NCI-H446 (cell line): ENCODE measurements at regions not wholly inside any gene's neighbourhood (a gene's known extent, or its start where the extent isn't known, plus 50 kb on each side); places are given as distances from the start of the nearest gene placed in this dataset.
"Not testable (repeated sequence)": the region's sequence is repeated elsewhere in the genome, so short reads cannot be mapped to it uniquely, and the experiment has no call there.

Experiments
- DNase-seq, 2 experiments: peaks; one replicate each; lab custom pipeline; 2025; lab: John Stamatoyannopoulos, UW

DNA sequence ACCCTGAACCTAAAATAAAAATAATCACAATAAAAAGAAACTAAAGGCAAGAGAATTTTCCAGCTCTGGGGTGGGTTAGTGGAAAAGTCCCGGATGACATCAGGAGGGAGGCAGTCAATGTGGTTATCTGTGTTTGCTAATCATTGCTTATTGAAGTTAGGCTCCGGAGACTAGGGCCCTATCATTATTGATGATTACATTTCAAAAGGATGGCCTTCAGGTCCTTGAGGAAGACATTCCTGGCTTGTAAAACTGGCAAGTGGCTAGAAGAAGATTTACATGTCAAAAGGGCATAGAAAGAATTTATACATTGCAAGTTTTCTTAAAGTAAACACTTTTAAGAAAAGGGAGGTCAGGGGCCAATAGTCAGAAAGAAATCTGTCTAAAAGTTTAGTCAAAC is 123.4 kb downstream of the POSTN start:
- DNase-seq = no peak

DNA sequence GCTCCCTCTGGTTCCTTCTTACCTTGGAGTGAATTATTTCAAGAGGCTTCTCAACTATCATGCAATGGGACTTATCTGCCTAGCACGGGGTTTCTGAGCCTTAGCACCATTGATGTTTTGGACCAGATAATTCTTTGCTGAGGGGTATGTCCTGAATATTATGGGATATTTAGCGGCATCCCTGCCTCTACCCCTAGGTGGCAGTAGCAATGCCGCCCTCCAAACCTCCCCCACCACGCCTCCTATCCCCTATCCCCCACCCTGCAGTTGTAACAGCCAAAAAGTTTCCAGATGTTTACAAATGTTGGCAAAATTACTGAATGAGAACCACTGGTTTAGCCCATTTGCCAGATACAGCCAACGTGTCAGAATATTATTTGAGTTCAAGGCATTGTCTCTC is 125.5 kb downstream of the POSTN start:
- DNase-seq = no peak

DNA sequence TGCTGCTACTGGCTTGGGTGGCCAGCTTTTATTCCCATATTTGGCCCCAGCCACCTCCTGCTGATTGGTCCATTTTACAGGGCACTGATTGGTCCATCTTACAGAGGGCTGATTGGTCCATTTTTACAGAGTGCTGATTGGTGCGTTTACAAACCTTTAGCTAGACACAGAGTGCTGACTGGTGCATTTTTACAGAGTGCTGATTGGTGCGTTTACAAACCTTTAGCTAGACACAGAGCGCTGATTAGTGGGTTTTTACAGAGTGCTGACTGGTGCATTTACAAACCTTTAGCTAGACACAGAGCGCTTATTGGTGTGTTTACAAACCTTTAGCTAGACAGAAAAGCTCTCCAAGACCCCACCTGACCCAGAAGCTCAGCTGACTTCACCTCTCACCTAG is 126.3 kb downstream of the POSTN start:
- DNase-seq = not testable (repeated sequence)

DNA sequence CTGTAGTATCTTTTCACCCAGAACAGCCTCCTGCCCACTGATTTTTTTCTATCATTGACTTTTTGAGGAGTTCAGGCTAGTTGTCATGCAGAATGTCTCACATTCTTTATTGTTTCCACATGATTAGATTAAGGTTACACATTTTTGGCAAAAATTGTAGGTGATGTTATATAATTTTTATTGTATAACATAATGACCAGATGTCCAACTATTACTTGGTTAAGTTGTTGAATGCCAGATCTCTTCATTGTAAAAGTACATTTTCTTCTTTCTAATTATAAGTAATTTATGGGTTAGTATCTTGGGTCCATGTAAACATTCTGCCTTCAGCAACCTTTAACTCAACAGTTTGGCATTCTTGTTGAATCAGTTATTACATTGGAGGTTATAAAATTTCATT is 138.4 kb downstream of the POSTN start:
- DNase-seq = no peak

DNA sequence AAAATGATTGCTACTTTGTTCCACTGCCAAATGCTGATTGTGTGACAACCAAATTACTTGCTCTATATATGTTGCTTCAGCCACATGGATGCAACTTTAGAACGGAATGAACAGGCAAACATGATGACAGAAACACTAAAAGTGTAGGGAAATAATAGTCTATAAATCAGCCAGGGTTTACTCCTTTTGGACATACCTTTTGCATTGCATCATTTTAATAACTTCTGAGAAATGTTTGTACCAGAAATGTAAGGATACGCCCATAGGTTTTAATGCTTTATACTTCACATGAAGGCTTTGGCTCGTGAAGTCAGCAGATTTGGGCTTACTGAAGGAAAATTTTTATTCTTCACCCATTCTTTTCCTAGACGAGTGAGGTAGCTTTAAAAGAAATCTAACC is 141.0 kb downstream of the POSTN start:
- no peak for DNase-seq

DNA sequence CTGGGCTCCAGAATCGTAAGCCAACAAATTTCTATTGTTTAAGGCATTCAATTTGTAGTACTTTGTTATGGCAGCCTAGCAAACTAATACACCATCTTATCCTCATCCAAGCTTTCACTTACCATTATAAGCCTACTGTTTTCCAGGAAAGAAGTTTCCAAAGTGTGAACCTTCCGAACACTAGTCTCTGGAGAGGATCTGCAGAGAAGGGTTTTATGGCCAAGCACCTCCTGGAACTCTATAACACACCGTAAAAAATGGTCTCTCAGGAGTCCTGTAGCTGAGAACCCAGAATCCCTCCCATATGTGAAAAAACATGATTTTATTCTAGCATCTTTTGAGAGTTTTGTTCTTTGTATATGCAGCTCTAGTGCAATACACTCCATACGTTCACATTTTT is 142.1 kb downstream of the POSTN start:
- no peak for DNase-seq

DNA sequence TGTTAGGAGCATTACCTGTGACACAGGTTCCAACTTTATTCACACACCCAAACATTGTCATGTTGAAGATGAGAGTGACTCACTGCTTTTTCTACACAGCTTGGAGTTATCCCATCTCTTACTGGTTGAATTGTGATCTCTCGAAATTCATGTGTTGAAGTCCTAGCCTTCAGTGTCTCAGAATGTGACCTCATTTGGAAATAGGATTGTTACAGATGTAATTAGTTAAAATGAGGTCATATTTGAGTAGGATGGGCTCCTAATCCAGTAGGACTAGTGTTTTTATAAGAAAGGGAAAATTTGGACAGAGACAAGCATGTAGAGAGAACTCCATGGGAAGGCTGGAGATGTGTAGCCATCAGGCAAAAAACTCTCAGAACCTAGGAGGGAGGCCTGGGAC is 142.5 kb downstream of the POSTN start:
- no peak for DNase-seq

DNA sequence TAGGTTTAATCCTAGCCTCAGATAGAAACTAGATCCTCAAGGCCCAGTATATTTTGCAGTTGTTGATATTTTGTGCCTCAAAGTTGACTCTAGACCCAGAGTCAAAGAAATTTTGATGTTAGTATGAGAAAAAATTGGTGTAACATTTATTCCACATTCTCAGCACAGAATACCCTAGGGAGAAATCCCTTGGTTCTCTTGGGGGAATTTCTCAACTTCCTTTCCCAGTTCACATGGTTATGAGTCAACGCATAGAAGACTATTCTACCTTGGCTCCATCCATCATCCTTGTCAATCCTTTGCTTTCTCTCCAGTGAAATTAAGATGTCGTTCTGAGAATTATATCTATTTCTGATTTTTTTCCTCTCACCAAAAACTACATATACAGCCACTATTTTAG is 145.3 kb downstream of the POSTN start:
- DNase-seq = no peak

DNA sequence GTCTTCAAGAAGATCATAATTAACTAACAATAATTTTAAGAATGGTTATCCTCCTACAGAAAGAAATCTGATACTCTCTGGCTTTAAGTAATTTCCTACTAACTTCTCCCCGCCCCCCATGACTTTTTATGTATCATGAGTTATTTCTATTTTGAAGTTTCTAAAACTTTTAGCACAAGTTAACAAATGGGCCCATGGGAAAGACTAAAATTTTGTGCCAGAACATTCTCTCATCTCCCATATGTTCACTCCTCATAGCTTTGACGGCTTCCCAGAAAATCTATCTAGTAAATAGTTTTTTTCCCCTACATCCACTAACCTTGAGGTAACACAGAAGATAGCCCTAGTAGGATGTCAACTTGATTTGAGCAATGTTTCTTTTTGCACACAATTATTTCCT is 148.3 kb downstream of the POSTN start:
- no peak for DNase-seq

DNA sequence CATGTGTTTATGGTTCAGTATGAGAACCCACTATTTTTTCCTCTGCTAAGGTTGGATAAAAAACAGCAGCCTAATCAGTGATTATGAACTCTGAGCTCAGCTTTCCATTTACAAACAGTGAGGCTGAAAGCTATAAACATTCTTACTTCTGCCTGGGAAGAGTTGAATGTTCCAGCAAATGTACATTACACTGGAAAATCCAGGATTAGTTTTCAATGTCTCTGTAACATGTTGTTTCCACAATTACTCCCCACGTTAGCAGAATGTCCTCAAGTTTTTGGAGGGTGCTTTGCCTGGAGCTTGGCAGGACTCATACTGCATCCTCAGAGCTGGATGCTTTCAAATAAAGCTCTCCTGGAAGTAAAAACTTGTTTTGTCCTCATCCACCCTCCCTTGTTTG is 150.4 kb downstream of the POSTN start:
- no peak for DNase-seq

DNA sequence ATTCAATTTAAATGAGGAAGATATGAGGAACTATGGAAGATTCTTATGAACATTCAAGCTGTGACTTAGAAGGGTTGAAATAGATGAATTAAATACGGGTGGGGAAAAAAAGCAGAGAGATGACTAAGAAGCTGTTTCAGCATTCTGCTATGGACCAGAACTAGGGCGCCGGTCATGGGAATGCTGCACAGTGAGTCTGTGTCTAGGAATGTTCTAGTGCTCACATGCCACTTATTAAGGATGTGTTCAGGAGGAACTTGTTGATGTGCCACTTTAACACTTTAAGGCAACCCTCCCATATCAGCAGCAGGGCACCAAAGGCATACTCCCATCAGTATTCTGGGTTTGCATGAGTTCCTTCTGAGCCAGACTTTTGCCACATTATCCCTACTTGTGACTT is 152.1 kb downstream of the POSTN start:
- DNase-seq = no peak

DNA sequence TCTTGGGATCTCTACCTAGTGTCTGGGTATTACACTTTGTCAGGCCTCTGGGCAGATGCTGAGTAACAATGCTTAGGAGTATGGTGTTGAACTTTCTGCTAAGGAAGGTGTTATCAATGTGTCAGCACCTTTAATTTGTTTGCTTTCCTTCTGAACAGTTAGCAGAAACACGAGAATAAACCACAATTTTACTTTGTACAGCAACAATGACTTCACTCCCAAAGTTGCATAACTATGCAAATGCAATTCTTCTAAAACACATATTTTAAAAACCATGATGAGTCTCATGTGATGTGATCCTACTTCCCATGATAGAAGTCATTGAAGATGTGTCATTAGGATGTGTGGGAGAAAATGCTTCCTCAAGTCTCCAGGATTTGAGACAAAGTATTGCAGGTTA is 155.0 kb downstream of the POSTN start:
- no peak for DNase-seq

DNA sequence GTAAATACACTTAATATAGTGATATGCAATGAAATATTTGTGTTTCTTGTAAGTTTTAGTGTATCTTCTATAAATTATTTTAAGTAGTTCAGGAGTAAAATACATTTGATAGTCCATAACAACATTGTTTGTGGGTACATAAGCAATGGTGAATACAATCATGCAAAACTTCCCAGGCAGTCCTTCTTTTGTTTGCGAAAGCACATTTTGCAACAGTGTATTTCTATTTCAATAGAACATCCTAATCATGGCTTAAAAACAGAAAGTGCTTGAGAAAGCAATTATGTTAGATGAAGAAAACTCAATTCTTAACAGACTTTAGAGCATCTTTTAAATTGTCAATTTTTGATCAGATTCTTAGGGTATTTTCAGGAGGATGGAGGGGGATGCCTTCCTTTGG is 155.6 kb downstream of the POSTN start:
- no peak for DNase-seq

DNA sequence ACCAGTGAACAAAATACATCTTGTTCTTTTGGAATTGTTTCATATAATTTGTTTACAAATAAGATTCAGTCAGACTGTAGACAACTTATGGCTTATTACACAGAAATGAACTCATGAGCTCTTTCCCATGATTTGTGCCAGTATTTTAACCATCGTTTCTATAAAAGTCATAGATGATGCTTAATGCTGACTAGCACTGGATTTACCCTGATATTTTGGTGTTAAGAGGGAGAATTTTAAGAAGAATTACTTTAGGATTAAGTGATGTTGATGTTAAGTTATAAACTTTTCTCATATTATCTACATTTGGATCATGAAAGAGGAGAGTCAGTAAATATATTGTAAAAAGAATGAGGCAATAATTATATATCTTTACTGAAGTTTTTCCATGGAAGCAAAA is 162.7 kb downstream of the POSTN start:
- no peak for DNase-seq

DNA sequence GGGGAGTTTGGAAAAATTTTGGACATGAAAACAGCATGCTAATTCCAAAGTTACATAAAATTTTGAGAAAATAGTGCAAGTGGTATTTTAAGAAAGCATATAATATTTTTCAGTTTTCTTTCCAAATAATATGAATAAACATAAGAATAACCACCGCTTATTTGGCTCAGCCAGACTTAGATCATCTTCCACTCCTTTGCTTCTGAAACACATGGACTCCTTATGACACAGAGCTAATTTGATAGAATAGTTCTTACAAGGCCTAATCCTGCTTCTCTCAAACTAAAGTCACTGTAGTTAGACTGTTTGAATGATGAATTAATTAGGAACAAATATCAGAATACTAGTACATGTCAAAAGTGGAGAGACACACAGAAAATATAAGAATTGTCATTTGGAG is 165.5 kb downstream of the POSTN start:
- DNase-seq = no peak

DNA sequence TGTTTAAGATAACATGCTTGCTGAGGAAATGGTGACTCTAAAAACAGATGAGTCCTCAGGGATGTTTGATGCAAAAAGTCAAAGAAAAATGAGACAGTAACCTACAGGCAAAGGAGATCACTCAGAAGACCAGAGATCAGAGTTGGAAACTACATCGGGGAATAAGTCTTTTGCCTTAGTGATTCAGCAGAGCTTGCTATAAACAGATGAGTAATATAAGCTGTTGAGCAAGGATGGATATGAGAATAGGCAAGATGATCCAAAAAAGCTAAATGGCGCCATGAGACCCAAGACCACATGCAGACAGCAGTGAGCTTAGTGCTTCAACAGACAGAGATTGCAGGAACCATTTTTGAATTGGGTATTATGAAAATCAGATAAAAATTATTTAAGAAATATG is 168.6 kb downstream of the POSTN start:
- no peak for DNase-seq

DNA sequence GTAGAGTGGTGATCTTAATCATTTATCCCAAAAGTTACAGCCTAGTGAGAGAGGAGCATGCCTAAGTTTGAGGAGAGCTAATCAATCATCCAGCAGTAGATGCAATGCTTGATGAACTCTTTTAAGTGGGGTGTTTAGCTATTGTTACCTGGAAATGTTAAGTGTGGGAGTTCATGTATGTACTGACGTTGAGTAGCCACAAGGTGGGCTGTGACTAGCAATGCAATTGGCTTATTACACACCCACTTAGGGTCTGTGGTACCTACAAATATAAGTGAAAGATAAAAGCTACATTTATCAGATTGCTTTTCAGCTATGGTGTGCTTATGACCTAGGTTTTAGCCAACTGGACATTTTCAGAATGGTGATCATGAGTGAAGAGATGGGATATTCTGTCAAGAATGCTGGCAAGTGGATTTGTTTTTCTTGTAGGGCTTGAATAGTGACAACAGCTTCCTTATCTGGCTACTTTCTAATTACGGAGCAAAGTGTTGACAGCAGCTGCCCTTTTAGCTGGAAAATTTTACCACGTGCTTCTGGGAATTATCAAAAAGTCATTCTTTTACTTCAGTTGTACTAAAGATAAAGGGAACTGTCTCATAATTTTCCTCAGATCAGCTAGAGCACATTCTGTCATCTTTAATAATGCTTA is 170.6 kb downstream of the POSTN start:
- DNase-seq = no peak

DNA sequence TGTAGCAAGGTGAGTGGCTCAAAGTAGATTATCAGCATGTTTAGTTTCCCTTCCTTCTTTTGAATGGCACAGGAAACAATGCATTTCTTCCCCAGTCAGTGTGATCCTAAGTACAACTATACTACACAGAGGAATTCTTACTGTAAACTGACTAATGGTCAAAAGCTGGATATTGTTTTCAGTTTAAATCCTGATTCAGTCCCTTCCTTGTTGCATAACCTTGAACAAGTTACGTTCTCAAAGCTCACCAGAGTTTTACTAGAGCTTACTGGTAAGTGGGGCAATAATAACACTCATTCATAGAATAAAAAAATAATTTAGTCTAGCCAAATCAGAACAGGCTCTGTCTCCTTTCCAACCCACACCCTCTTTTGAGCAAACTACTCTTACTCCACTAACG is 180.1 kb downstream of the POSTN start:
- no peak for DNase-seq

DNA sequence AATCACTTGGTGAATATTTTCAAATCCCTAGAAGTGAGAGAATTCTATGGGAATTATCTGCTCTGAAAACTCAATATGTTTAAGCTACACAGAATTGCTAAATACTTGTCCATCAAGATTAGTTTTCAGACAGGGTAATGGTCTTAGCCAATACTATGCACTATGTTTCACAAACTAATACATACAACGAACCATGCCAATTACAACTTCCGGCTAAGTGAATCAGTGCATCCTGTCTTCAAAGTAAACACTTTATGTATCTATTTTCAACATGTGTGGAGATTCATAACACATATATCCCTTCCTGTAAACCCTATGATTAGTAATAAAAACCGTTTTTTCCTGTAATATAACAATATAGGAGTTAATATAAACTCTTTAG is 181.5 kb downstream of the POSTN start:
- DNase-seq = no peak

DNA sequence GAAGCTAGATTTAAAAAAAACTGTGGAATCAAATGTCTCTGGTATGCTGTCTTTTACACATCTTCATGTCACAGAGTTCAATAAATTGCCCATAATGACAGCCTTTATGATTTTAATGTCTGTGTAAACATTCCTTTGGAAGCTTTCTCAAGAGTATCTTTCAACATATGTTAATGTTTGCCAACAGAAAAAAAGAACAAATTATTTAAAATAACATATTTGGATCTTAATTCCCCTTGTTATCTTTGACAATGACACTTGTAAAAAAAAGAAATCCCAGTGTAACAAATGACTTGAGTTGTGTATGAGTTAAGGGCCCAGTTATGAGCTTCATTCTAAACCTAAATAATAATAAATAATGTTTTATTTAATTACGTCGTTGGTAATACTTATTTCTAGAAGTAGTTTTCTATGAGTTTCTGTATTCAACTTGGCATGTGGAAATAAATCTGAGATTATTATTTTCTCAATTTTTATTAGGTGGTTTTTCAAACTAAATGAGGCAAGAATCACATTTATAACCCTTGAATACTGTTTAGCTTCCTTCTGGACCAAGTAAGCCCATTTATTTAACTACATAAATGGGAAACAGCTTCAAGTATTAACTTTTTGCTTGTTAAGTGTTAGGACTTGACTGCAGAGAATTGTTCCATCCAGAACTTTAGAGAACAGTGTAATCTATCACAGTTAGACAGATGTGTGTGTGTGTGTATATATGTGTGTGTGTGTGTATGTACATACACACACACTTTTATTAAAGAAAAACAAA is 182.1 kb downstream of the POSTN start:
- no peak for DNase-seq

DNA sequence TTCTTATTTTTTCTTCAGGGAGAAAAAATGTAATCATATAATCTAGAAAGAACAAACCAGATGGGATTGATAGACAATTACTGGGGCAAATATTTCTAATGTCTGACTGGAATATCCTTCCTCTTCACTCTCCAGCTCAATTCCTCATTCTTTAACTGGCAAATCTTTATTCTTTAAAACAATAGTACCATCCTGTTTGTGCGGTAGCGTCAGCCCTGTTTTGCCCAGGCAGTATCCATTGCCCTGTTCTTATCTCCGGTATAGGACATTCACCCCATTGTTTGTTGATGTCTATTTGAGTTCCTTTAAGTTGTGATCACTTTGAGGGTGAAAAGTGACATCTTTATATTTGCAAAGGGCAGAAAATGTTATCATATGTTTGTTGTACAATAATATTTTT is 185.4 kb downstream of the POSTN start:
- DNase-seq = no peak

DNA sequence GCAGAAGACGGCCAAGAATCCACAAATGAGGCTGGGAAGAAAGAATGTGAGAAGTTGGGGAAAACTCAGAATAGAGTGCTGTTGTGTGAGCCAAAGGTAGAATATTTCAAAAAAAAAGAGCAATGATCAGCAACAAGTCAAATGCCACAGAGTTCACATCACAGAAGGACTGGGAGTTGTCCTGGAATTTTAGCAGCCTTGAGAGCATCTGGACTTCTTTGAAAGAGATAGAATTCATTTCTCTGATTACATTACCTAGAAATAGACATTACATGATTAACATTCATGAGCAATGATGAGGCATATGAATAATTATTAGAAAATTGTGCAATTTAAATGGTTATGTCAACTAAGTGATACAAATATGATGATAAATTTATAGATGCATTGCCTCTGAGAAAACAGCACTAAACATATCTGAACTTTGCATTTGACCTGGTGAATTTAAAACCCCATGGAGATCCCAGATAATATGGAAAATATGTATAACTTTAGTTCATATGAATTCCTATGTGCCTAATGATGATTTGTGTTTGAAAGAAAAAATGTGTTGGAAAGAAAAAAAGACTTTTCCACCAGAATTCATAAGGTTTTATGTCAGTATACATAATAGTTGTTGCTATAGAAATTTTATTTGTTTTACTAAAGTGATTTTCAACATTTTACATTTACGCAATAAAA is 186.2 kb downstream of the POSTN start:
- DNase-seq = no peak

DNA sequence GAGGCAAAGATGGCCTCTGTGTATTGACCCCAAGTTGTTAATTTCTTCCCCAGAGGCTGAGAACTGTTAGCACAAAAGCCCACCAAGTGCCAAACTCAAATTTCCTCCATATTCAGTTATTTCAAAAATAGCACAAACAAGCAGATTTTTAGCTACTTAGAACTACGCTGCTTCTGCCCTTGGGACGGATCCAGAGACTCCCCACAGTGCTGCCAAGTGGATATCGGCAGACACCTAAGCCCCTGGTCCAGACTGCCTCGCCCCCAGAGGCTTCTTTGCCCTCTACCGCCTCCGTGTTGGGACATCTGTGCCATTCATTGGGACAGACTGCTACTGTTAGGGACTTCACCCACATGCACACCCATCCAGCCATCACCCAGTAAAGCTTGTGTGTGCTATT is 188.3 kb downstream of the POSTN start:
- peak in 1 of 2 experiments; percentile 22 for DNase-seq

DNA sequence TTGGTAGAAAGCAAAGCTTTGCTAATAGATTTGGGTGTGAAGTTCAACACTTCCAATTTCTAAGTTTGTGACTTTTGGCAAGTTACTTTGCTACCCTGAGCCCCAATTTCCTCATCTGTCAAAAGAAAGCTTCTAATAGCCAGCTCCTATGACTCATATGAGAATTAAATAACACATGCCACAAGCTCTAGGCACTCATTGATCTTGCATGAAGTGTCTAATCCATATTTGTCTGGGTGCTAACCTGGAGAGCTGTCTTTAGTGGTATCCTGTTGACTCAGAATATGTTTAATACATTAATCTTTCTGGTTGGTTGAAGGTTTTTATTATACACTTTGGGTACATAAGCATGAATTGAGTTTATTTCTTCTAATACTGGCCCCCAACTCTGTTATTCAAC is 188.8 kb downstream of the POSTN start:
- no peak for DNase-seq
